HG03432 (cell line): ENCODE measurements at regions not wholly inside any gene's neighbourhood (a gene's known extent, or its start where the extent isn't known, plus 50 kb on each side); places are given as distances from the start of the nearest gene placed in this dataset.
"Not testable (repeated sequence)": the region's sequence is repeated elsewhere in the genome, so short reads cannot be mapped to it uniquely, and the experiment has no call there.

Experiments
- ATAC-seq: cut with Tn5 transposase; IDR thresholded peaks from one replicate; pipeline ENCODE4 v1.9.1; 2021; ENCODE audit warnings: mild to moderate bottlenecking, moderate library complexity; ENCODE audit not compliant: unreplicated experiment

GRCh38 chr3:171979081-171979480, 60.3 kb upstream of the FNDC3B start:
- ATAC-seq: no peak

GRCh38 chr3:171980578-171981270, 58.7 kb upstream of the FNDC3B start:
- ATAC-seq: no peak

- ATAC-seq: no peak
These were observed 58.1 kb upstream of the FNDC3B start for GRCh38 chr3:171981271-171981605.

- no peak for ATAC-seq
These were observed 56.5 kb upstream of the FNDC3B start for GRCh38 chr3:171982828-171983227.

GRCh38 chr3:171983685-171984084, 55.7 kb upstream of the FNDC3B start:
- ATAC-seq: not testable (repeated sequence)

GRCh38 chr3:171984883-171985282, 54.5 kb upstream of the FNDC3B start:
- ATAC-seq: no peak

GRCh38 chr3:171986176-171986575, 53.2 kb upstream of the FNDC3B start:
- no peak for ATAC-seq

- no peak for ATAC-seq
These were observed 52.4 kb upstream of the FNDC3B start for GRCh38 chr3:171986757-171987518.
